ENCODE measurements at regions not wholly inside any gene's neighbourhood (a gene's known extent, or its start where the extent isn't known, plus 50 kb on each side); places are given as distances from the start of the nearest gene placed in this dataset.

GRCh38 chr3:117356091-117356705, 646.6 kb downstream of the TUSC7 start (continued):
- TF ChIP-seq CTCF (IDR thresholded peaks at IDR 0.05) (no peak), GATA2 (CRISPR knock-in tag; IDR thresholded peaks at IDR 0.05) (no peak), SIN3A (IDR thresholded peaks at IDR 0.05; ENCODE audit: borderline replicate concordance, low read depth, low read length) (no peak), FOXJ3 (CRISPR knock-in tag; IDR thresholded peaks at IDR 0.05) (no peak)

GRCh38 chr3:117358717-117359314, 649.2 kb downstream of the TUSC7 start:
- no peaks in the 10 kb centered on the region for H3K9me3 ChIP-seq
- H3K4me2 ChIP-seq: no peak overlapping the region
- no peaks in the 10 kb centered on the region for H3F3A ChIP-seq (replicated peaks; ENCODE audit: insufficient read depth)
- no peaks in the 10 kb centered on the region for H4K20me1 ChIP-seq (ENCODE audit: insufficient read depth)
- H3K4me1 ChIP-seq (ENCODE audit: control insufficient read depth in 1 of 2, insufficient read depth in 2 of 2, low read depth in 1 of 2, low read length in 1 of 2): peaks cover 0 to 2% of the 10 kb centered on the region in 2 experiments; a peak in 2 of 4 replicates
- no peaks in the 10 kb centered on the region for H3K27me3 ChIP-seq (ENCODE audit: insufficient read depth)
- no peaks in the 10 kb centered on the region for H3K36me3 ChIP-seq (replicated peaks in 1 of 2; ENCODE audit: control insufficient read depth in 1 of 2, insufficient read depth in 2 of 2, low read length in 1 of 2)
- TF ChIP-seq SMC3 (IDR thresholded peaks at IDR 0.05; ENCODE audit: low read depth, low read length): no peak
- TF ChIP-seq REST (IDR thresholded peaks at IDR 0.05; ENCODE audit: low read depth, low read length): no peak
- no peak for TF ChIP-seq FOXM1 (IDR thresholded peaks at IDR 0.05; ENCODE audit: low read depth)
- no peak for TF ChIP-seq RAD21 (IDR thresholded peaks at IDR 0.05; ENCODE audit: low read length)
- no peak for TF ChIP-seq USF2 (IDR thresholded peaks at IDR 0.05; ENCODE audit: borderline replicate concordance, low read depth, low read length)
- TF ChIP-seq MAX (IDR thresholded peaks at IDR 0.05; ENCODE audit: low read depth): no peak
- no peak for TF ChIP-seq ELF1 (IDR thresholded peaks at IDR 0.05)
- no peak for TF ChIP-seq RFX5 (IDR thresholded peaks at IDR 0.05; ENCODE audit: low read length)
- no peak for TF ChIP-seq FOSL2 (IDR thresholded peaks at IDR 0.05; ENCODE audit: borderline replicate concordance, low read depth)
- no peak for TF ChIP-seq NFIC (IDR thresholded peaks at IDR 0.05; ENCODE audit: borderline replicate concordance)
- no peak for TF ChIP-seq JUND (IDR thresholded peaks at IDR 0.05)
- TF ChIP-seq ZBTB33 (IDR thresholded peaks at IDR 0.05; ENCODE audit: borderline replicate concordance, low read depth): no peak
- ChIA-PET CTCF (interaction anchor here (1.3 to 2.8 kb wide), 3 partner anchors 9 to 588 kb away, joined by 3 to 12 read pairs (median 5); no protein-coding TSS in a partner anchor), POLR2A (no interaction called here)
- no peak overlapping the region for H3K4me3 ChIP-seq (ENCODE audit: low read depth in 2 of 2, low read length in 1 of 2)
- no peak overlapping the region for H2AFZ ChIP-seq (ENCODE audit: low read depth)
- no peak overlapping the region for H3K27ac ChIP-seq (ENCODE audit: low read depth in 2 of 2, low read length in 1 of 2)
- H3K9ac ChIP-seq: no peak overlapping the region
- 93% methylated on average over 3 of the region's 10 CpGs for WGBS (ENCODE audit: low lambda C conversion rate)
- DNase-seq: no peak
- H3K79me2 ChIP-seq (ENCODE audit: insufficient read depth): no peaks in the 10 kb centered on the region
- no peaks in the 10 kb centered on the region for H3K9me2 ChIP-seq
